Activated CD8-positive, alpha-beta memory T cell treated with anti-CD3 and anti-CD28 coated beads for 24 hours (primary cell): ENCODE measurements at regions not wholly inside any gene's neighbourhood (a gene's known extent, or its start where the extent isn't known, plus 50 kb on each side); places are given as distances from the start of the nearest gene placed in this dataset.

Source experiments
- DNase-seq: peaks from one replicate; pipeline ENCODE4 v3.0.0-alpha.2; 2020

DNA sequence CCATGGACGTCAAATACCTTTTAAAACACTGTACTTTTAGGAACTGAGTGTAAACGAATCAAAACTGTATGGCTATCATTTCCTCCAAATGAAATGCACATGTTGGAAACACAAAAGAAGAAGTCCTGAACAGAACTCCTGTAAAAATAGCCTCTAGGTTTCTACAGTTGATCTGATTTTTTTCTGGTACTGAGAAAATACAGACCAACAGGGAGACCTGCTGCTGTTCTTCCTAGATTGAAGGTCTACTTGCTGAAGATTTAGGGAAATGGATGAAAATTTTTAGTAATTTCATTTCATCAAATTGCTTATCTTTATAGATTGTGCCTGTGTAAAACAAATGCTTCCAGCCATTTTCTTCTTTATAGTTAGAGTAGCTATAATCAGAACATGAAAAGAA lies 520.4 kb downstream of the SLITRK6 start:
- no peak for DNase-seq

DNA sequence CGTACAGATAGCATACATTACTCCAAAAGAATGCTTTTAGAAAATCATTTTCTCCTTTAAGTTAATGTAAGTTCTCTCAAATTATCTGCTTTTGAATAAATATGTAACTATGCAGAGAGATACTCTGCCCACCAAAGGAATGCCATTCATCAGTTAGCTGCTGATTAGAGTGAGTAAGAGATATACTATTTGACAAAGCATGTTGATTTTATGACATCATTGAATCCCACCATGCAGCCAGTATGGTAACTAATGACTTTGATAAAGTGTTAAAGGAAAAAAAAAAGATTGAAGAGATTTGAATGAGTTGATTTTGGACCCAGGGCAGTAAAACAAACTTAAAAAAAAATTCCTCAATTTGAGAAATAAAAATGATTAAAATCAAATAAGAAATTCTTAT lies 521.5 kb downstream of the SLITRK6 start:
- no peak for DNase-seq

DNA sequence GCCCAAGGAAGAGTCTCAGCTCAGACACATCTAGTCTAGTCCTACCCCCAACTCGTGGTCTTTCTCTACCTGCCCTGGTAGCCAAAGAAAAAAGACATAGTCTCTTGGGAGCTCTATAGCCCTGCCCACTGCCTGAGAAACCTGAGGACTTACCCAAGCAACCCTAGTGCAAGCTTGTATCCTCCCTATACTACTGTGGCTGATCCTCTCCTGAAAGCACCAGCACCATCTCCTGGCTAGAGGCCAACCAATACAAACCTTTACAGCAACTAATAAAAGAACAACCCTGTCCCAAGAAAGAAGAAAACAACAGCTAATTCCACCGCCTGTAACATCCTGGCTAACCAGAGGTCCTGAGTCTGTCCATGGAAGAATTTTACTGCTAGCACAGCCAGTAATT lies 532.4 kb downstream of the SLITRK6 start:
- DNase-seq = no peak

GRCh38 chr13:85266331-85266730 lies 532.9 kb downstream of the SLITRK6 start:
- no peak for DNase-seq

DNA sequence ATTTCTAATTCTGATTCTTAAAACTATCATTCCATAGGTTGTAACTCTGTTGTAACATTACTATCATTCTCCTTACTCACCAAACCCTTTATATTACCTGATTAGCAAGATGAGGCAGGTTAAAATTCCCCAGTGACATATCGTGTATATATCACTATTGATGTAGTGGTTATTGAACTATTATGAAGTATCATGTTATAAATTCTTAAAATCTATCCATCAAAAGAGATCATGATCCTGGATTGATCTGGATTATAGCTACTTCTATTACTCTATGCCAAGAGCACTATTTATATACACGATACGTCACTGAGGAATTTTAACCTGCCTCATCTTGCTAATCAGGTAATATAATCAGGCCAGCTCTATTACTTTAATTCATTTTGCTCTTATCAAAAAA lies 533.9 kb downstream of the SLITRK6 start:
- no peak for DNase-seq

- no peak for DNase-seq
These were observed 536.7 kb downstream of the SLITRK6 start for GRCh38 chr13:85262499-85262898.

DNA sequence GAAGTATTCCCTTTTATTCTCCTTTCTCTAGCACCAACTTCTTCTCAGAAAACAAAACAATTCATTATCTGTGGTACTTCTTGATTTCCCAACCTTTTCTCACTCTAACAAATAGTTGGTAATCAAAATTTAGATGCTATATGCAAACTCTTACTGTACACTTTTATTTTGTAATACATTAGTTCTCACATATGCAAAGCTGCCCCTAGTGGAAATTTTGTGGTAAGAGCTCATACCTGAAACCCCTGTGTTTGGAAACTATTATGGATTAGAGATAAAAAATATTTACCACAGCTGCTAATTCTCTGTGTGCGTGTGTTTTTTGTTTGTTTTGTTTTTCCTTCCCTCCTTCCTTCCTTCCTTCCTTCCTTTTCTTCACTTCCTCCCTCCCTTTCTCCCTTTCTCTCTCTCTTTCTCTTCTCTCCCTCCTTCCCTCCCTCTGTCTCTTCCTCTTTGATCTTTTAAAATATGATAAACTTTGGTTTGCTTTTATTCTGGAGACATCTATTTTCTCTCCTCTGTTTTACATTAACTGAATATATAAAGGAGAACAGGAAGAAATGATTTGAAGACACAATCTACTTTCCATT lies 537.4 kb downstream of the SLITRK6 start:
- no peak for DNase-seq

GRCh38 chr13:85260896-85261295 lies 538.3 kb downstream of the SLITRK6 start:
- no peak for DNase-seq

DNA sequence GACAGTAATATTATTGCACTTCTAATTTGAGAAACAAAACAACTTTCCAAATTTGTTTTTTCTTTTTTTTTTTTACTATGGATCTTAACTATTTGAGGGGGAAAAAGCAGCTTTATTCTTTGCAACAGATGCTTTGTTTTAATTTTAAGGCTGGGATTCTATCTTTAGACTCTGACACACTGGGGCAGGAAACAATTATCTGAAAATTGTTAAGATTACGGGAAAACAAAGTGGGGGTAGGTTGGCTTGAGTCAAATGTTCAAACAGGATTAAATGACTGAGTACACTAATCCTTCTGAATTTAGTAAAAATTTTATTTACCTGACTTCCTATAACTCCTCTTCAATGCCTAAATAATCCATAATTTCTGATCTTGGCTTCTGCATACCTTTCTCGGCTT lies 543.2 kb downstream of the SLITRK6 start:
- no peak for DNase-seq

GRCh38 chr13:85254641-85255040 lies 544.6 kb downstream of the SLITRK6 start:
- DNase-seq = no peak

- no peak for DNase-seq
These were observed 550.1 kb downstream of the SLITRK6 start for GRCh38 chr13:85249151-85249550.

GRCh38 chr13:85247780-85248179 lies 551.4 kb downstream of the SLITRK6 start:
- DNase-seq = no peak

GRCh38 chr13:85243831-85244230 lies 555.4 kb downstream of the SLITRK6 start:
- no peak for DNase-seq

- DNase-seq = no peak
These were observed 558.2 kb downstream of the SLITRK6 start for GRCh38 chr13:85241060-85241459.

- DNase-seq = no peak
These were observed 562.8 kb downstream of the SLITRK6 start for GRCh38 chr13:85236413-85236812.

- no peak for DNase-seq
These were observed 568.5 kb downstream of the SLITRK6 start for GRCh38 chr13:85230691-85231093.

- DNase-seq = no peak
These were observed 570.5 kb downstream of the SLITRK6 start for GRCh38 chr13:85228692-85229091.

DNA sequence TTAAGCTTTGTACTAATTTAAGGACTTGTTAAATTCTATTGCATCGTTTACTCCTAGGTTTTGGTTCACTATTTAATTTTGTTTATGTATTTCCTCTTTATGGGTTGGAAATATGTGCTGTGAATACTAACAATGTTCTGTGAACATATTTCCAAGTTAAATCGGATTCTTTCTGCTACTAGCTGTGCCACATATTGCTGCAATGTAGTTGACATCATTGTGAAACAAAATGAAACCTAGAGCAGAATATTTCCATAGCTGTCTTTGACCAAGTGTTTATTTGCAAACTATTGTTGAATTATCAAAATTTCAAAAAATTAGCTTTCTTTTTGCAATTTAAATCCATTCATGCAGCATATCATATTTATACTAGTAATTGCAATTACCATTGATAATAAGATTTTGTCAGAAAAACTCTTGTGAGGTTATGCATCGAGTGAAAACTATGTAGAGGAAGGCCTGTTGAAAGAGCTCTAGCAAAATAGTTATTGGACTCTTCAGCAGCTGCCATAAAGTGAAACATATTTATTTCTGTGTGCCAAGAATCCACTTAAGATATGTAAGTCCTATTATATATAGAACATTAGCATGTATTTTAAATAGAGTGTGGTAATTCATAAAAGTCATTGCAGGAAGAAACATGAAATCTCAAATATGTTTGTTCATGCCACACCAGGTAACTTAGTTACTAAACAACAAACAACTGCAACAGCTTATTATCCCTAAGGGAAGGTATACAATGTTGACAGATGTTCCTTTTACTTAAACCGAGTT lies 575.1 kb downstream of the SLITRK6 start:
- no peak for DNase-seq

- no peak for DNase-seq
These were observed 582.6 kb downstream of the SLITRK6 start for GRCh38 chr13:85216576-85216975.

DNA sequence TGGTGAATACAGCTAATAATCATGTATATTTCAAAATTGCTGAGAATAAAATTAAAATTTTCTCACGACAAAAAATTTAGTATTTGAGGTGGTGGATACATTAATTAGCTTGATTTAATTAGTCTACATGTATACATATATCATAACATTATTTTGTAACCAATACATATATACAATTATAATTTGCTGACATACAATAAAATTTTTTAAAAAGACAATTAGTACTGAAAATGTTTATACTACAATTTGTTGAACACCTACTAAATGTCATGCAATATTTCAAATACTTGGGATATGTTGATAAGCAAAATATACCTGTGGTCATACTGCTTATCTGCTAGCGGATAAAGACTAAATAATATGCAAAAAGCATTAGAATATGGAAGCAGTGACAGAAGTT lies 586.5 kb downstream of the SLITRK6 start:
- no peak for DNase-seq

DNA sequence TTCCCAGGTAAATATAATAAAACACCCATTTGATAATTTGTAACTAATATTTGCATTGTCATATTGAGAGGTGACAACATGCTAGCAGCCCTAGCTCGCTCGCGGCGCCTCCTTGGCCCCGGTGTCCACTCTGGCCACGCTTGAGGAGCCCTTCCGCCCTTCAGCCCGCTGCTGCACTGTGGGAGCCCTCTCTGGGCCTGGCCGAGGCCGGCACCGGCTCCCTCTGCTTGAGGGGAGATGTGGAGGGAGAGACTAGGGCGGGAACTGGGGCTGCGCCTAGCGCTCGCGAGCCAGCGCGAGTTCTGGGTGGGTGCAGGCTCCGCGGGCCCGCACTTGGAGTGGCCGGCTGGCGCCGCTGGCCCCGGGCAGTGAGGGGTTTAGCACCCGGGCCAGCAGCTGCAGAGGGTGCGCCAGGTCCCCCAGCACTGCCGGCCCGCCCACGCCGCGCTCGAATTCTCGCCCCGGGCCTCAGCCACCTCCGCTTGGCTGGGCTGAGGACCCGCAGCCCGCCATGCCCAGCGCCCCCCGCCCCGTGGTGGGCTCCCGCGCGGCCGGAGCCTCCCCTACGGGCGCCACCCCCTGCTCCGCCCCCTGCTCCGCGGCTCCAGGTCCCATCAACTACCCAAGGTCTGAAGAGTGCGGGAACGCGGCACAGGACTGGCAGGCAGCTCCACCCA lies 594.4 kb downstream of the SLITRK6 start:
- DNase-seq = no peak

- no peak for DNase-seq
These were observed 601.8 kb downstream of the SLITRK6 start for GRCh38 chr13:85197431-85197830.

GRCh38 chr13:85194482-85194881 lies 604.7 kb downstream of the SLITRK6 start:
- DNase-seq = no peak

DNA sequence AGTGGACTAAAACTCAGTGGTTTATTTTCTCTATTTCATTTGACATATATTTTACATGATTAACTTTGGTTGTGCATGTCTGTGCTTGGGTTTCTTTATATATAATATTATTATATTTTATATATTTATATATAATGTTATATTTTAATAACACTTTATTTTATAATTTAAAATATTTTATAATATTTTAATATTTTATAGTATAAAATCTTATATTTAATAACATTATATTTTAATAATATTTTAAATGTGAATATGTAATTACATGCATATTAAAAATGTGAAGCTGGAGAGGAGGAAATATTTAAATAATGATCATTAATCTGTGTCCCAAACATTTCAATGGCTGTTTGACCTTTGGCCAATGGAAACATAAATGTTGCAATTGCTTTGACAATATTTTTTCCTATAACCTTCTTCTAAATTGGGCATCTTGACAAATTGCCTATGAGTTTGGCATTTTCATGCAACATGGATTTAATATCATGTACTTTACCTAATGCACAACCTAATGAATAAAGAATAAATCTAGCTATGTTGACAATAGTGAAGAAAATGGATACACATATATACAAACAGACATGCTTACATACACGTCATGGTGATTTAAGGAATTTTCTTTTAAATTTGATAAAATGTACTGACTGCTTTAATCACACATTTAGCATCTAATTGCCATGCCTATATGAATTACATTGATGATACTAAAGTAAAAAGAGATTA lies 607.1 kb downstream of the SLITRK6 start:
- DNase-seq = no peak
